ENCODE measurements at regions not wholly inside any gene's neighbourhood (a gene's known extent, or its start where the extent isn't known, plus 50 kb on each side); places are given as distances from the start of the nearest gene placed in this dataset.
"Not testable (repeated sequence)": the region's sequence is repeated elsewhere in the genome, so short reads cannot be mapped to it uniquely, and the experiment has no call there.

DNA sequence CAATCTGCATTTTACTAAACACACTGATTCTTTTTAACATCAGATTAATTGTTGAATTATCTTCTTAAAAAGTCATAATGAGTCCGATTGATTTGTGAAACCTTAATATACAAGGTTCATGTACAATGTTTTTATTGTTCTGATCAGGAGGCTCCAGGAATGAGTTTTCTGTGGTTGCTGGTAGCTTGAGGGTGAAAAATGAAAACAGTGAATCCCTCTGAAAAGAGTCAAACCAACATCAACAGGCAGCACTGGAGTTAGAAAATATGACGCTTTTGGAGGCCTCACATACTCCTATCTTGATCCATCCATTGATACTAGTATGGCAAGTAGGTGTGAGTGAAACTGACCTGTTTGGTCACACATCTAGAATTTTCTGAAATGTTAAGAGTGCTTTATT lies 216.3 kb upstream of the ETAA1 start:
- TF ChIP-seq POLR2A (IDR thresholded peaks at IDR 0.05) = no peak
- TF ChIP-seq, protein P1, sequence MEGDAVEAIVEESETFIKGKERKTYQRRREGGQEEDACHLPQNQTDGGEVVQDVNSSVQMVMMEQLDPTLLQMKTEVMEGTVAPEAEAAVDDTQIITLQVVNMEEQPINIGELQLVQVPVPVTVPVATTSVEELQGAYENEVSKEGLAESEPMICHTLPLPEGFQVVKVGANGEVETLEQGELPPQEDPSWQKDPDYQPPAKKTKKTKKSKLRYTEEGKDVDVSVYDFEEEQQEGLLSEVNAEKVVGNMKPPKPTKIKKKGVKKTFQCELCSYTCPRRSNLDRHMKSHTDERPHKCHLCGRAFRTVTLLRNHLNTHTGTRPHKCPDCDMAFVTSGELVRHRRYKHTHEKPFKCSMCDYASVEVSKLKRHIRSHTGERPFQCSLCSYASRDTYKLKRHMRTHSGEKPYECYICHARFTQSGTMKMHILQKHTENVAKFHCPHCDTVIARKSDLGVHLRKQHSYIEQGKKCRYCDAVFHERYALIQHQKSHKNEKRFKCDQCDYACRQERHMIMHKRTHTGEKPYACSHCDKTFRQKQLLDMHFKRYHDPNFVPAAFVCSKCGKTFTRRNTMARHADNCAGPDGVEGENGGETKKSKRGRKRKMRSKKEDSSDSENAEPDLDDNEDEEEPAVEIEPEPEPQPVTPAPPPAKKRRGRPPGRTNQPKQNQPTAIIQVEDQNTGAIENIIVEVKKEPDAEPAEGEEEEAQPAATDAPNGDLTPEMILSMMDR (IDR thresholded peaks at IDR 0.05) = no peak
- H3K9me3 ChIP-seq = no peaks in the 10 kb centered on the region
- no peaks in the 10 kb centered on the region for H3K27me3 ChIP-seq
- DNase-seq = no peak
- no peaks in the 10 kb centered on the region for H3K36me3 ChIP-seq
- no peak overlapping the region for H3K27ac ChIP-seq
- no peaks in the 10 kb centered on the region for H3K4me1 ChIP-seq
- no peak overlapping the region for H3K4me3 ChIP-seq

DNA sequence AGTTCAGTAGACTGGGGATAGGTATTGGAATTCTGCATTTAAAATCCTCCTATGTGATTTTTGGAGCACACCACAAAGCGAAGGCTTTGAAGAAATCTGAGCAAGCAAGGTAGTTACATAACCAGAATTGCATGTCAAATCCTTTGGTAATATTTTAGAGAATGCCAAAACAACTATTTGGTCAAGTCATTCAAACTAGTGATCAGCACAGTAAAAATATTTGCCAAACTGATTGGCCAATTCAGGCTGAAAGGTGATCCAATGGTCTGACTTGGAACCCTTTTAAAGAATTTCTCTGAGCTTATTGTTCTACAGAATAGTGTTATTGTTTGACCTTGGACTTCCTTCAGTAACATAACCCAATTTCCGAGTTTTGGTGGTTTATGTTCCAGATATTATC lies 214.2 kb upstream of the ETAA1 start:
- Histone ChIP-seq H3K27ac (no peak overlapping the region), H3K4me1 (no peaks in the 10 kb centered on the region), H3K36me3 (no peaks in the 10 kb centered on the region), H3K4me3 (no peak overlapping the region), H3K27me3 (no peaks in the 10 kb centered on the region), H3K9me3 (no peaks in the 10 kb centered on the region)
- TF ChIP-seq, protein P1 (IDR thresholded peaks at IDR 0.05) = no peak
- no peak for TF ChIP-seq POLR2A (IDR thresholded peaks at IDR 0.05)
- DNase-seq = no peak

DNA sequence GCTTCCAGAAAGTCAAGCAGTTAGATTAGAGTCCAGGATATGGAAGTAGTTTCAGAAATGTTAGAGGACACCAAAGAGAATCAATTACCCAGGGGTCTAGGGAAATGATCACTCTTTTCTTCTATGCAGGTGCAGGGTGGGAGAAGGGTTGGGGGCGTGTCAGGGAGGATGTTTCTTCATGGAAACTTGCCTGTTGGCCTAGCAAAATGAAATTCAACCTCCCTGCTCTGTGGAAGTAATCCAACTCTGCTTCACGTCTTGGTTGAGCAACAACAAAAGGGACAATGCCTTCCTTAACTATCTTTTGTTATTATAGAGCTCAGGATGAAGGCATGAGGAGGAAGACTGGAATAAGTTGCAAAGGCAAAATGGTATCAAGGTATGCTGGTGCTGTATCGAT lies 210.8 kb upstream of the ETAA1 start:
- Histone ChIP-seq H3K4me1 (no peaks in the 10 kb centered on the region), H3K27me3 (no peaks in the 10 kb centered on the region), H3K36me3 (no peaks in the 10 kb centered on the region), H3K4me3 (no peak overlapping the region), H3K9me3 (no peaks in the 10 kb centered on the region), H3K27ac (no peak overlapping the region)
- no peak for DNase-seq
- TF ChIP-seq POLR2A (IDR thresholded peaks at IDR 0.05) = no peak
- TF ChIP-seq, protein P1 (IDR thresholded peaks at IDR 0.05) = no peak

DNA sequence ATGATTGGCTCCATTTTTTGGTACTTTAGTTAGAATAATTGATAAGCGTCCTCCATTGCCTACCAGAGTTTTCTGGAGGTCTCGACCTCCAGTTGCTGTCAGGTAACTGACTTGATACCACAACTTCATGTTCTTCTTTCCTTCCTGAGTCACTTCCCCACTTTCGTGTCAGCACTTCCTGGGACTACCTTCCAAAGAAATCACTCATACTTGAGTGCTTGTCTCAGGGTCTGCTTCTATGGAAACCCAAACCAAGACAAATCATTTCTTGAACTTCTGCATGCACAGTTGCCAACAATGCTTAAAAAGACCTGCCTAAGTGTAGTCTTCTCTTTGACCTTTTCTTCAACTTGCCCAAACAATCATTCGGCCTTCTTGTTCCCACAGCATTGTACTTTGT lies 210.3 kb upstream of the ETAA1 start:
- no peak overlapping the region for H3K27ac ChIP-seq
- no peaks in the 10 kb centered on the region for H3K27me3 ChIP-seq
- DNase-seq = no peak
- no peaks in the 10 kb centered on the region for H3K4me1 ChIP-seq
- TF ChIP-seq, protein P1 (IDR thresholded peaks at IDR 0.05) = no peak
- TF ChIP-seq POLR2A (IDR thresholded peaks at IDR 0.05) = no peak
- no peak overlapping the region for H3K4me3 ChIP-seq
- H3K36me3 ChIP-seq = no peaks in the 10 kb centered on the region
- no peaks in the 10 kb centered on the region for H3K9me3 ChIP-seq

DNA sequence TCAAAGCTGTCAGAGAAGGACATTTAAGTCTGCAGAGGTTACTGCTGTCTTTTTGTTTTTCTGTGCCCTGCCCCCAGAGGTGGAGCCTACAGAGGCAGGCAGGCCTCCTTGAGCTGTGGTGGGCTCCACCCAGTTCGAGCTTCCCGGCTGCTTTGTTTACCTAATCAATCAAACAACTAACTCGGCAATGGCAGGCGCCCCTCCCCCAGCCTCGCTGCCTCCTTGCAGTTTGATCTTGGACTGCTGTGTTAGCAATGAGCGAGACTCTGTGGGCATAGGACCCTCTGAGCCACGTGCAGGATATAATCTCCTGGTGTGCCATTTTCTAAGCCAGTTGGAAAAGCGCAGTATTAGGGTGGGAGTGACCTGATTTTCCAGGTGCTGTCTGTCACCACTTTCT lies 201.8 kb upstream of the ETAA1 start:
- not testable (repeated sequence) for H3K9me3 ChIP-seq, H3K27me3 ChIP-seq, H3K4me3 ChIP-seq, DNase-seq, H3K4me1 ChIP-seq, H3K27ac ChIP-seq, H3K36me3 ChIP-seq

DNA sequence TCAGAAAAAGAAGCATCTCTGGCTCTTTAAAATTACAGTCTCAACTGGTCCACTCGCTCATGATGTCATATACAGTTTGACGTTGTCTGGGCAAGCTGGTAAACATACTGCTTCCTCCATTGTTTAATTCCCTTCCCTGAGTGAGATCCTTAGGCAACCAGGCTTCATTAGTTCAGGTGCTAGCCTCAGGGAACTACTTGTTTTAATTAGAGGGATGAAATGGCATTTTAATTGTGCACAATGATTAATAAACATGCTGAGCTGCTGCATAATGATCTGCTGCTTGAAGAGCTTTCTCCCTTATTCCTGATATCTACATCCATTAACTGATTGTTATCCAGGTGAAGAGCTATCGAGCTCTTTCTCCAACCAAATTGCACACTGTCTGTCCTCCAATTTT lies 195.6 kb upstream of the ETAA1 start:
- no peaks in the 10 kb centered on the region for H3K4me1 ChIP-seq
- no peaks in the 10 kb centered on the region for H3K36me3 ChIP-seq
- no peak for DNase-seq
- TF ChIP-seq POLR2A (IDR thresholded peaks at IDR 0.05) = no peak
- TF ChIP-seq, protein P1 (IDR thresholded peaks at IDR 0.05) = no peak
- H3K4me3 ChIP-seq = no peak overlapping the region
- no peak overlapping the region for H3K27ac ChIP-seq
- H3K9me3 ChIP-seq = no peaks in the 10 kb centered on the region
- H3K27me3 ChIP-seq = no peaks in the 10 kb centered on the region

Measured in Peyer's patch (tissue), 4 donors.